NCI-H69 (cell line): ENCODE measurements at regions not wholly inside any gene's neighbourhood (a gene's known extent, or its start where the extent isn't known, plus 50 kb on each side); places are given as distances from the start of the nearest gene placed in this dataset.

Experiments
- DNase-seq: peaks from one replicate; lab custom pipeline; 2025; lab: John Stamatoyannopoulos, UW

DNA sequence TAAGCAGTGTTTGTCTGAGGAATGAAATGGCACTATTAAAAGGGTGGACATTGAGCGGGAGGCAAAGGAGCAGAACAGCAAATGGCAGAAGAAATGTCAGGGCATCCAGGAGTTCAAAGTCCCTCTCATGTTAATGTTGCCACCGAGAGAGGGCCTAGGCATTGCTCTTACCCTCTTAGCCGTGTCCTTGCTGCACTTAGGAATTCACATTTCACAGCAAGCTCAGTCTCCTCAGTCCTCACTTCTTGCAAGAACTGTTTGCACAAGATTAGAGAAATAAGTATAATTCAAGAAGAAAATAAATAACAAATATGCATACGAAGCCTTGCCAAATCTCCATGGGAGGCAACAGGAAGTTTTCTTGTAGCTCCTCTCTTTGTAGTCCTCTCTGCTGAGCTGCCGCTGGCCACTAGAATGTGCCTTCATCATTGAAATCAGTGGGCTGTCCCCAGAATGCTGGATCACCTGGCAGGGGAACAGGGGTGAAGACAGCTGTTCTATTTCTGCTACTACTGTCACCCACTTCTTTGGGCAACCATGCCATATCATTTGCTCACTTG lies 205.8 kb downstream of the ZNF326 start:
- DNase-seq = peak; percentile 22

DNA sequence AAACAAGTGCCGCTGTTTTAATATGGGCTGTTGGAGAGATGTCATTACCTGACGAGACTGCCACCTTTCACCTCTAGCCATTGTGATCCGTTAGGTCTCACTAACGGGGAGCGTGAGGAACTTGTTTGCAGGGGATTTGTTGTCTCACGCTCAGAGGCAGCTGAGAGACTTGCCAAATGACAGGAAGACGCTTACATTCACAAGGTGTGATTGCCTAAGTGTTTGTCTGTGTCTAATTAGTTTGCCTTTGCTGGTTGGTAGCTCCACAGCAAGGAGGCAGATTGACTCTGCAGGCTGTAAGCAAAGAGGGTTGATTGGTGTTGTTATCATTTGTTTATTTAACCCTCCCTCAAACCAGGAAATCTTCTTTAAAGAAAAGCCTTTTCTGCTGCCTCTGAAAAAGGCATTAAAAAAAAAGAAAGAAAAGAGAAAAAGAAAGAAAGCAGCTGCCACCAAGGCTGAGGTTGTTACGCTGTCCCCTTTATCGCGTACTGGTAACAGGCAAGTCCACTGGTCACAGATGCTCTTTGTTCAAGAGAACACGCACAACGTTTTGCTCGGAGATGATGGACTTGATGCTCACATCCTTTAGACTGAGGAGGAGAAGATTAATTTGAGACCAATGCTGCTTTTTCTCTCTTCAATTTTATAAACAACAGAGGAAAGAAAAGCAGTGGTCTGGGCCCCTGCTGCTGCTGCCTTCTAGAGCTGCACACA lies 203.9 kb downstream of the ZNF326 start:
- DNase-seq = peak; percentile 96

DNA sequence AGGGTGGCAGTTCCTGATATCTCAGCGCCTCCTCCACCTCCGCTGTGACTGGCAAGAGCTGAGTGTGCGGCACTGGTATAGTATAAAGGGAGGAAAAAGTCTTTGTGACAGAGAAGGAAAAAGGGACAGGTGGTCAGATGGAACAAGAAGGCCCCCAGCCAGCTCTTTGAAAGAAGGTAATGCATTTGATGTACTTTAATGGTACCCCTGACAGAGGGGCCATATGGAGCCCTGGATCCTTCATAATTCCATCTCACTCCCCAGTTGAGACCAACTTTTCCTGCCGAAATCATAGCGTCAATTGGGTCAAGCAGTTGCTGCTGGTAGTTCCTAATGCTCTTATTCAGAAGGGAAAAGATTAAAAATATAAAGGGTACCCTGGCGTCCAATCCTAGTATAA lies 198.2 kb downstream of the ZNF326 start:
- DNase-seq = peak; percentile 87

DNA sequence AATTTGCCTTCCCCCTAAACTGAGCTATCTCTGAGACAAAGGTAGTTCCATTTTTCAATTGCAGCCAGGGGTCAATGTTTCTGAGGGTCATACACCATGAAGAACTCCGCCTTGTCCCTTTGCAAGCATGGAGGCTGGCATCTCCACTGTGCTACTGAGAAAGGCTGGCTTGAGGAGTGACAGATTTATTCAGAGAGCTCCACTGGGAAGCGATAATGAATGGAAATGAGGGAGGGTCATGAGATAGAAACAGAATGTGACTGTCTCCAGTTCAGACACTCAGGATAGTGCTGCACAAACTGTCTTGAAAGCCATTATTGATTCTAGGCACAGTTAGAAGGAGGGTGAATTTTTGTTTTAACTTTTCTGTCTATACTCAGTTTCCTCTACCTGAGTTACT lies 197.5 kb downstream of the ZNF326 start:
- DNase-seq = peak; percentile 55

DNA sequence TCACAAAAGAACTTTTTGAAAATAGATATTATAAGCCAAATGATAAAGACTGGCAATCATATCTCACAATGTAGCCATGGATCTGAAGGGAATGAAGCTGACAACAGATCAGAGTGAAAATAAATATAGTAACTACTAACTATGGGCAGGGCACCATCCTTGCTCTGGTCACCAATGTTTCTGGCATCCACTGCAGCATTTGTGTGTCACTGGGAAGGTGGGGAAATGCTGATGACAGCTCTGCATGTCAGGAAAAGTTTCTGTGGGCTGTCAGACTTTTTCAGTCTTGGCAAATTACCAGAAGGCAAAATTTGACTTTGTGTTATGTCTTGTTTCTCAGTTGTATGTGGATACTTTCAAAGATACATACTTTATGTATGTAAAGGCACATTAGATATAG lies 195.6 kb downstream of the ZNF326 start:
- no peak for DNase-seq

DNA sequence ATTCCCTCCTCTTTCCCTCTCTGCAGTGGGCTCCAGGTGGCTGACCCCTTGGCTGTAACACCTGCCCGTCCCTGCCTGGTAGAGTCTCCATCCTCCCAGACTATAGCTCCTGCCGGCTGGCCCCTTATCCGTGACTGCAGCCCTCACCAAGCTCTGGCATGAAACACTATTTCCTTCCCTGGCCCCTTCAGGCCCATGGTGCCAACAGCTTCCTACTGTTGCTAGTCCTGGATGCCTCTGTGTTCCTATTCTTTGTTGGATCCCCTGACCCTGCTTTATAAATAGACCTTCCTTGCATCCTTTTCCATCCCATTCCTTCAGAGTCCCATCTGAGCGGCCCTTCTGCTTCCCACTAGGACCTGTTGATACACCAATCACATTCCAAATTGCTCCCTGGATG lies 195.0 kb downstream of the ZNF326 start:
- no peak for DNase-seq

DNA sequence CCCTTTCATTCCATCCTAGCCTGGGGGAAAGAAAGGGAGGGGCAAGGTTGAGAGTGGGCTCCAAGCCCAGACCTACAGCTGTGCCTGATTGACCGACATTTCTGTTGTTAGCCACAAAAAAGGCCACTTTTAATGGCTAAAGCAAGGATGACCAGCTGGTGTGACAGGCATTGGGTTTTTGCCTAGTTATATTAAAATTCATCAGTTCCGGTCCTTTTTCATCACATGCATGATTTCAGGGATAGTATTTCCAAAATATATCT lies 192.3 kb downstream of the ZNF326 start:
- DNase-seq = no peak

DNA sequence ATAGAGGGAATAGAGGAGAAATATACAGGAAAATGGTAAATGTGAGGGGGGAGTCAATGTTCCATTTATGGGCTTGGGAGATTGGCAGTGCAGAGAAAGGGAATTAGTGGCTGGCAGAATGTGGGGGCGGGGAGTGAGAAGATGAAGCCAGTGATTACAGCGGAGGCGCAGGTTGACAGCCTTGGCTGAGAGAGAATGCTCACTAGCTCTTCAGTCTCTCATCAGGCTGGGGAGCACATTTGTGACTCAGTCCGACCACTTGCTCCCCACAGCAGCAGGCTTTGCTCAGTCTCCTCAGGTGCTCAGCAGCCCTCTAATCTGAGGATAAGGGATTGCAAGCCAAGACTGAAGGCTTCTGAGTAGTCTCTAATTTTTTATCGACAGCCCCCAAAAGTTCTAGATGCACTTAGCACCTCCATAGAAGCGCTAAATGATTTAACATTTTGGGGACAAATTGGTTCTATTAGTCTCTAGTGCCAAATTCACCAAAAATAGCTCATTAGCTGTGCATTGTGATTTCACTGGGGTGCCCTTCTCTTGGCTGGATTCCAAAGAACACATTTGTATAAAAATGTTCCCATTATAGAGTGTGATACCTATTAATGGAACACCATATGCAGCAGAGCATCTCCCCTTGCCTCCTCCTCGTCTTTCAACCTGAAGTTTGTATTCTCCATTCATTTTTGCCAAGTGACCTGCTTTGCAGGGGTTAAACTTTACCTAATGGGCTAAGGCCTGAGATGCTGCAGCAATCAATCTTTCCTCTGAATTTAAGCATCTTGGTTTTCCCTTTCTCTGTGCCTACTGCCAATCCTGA lies 191.8 kb downstream of the ZNF326 start:
- DNase-seq = peak; percentile 92

DNA sequence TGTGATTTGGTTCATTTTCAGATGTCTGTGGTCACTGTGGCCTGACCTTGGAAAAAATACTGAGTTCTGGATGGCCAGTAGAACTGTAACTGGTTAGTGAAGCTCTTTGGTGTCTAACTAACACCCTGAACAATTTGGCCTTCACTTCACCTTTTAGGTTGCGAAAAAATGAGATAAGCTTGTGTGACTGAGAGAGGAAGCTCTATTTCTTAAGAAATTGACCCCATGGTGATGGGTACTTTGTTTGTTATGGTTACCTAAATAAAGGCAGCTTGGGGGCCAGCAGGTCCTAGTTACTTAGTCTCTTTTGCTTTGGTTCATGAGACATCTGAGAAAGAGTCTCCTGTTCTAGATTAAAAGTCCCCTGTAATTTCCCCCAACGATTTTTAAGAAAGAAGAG lies 181.6 kb downstream of the ZNF326 start:
- DNase-seq = no peak

DNA sequence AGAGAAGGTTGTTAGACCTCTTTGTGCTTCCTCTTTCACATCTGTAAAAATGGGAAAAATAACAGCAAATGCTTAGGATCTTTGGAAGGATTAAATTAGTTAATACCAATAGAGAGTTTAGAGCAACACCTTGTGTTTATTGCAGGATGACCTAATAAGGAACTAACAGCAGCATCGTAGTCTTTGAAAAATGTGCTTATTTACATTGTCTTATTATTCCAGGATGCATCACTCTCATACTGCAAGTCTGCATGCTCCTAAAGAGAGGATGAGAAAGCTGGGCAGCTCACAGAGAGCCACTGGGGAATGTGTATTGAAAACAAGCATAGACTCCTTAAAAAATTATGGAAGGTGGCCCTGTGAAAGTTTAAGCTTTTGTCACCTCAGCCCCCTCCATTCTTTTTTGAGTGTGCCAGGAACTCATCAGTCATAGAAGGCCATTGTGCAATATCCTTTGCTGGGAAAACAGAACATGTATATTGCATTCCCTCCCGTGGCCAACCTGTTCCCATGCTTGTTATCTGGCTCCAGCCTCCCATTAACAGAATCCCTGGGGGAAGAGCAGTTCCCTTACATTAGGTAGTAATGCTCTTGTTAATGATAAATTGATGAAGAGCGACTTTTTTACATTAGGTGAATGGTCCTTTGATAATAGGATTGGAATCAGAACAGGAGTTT lies 180.7 kb downstream of the ZNF326 start:
- DNase-seq = peak; percentile 34

DNA sequence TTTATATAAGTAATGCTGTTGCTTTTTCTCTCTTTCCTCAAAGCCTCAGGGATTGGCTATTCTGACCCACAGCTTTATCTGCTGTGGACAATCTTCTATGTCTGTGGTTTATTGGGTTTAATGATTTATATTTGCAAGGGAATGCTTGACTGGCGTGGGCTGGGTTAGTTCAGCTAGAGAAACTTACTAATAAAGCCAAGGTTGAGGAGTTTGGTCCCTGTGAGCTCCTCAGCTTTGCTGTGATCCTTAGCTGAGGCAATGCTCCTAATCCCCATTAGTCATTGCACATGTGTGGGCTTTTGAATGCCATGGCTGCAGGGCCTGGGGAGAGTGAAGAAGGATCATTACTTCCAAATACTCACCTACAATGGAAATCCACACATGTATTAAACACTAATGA lies 179.3 kb downstream of the ZNF326 start:
- no peak for DNase-seq

DNA sequence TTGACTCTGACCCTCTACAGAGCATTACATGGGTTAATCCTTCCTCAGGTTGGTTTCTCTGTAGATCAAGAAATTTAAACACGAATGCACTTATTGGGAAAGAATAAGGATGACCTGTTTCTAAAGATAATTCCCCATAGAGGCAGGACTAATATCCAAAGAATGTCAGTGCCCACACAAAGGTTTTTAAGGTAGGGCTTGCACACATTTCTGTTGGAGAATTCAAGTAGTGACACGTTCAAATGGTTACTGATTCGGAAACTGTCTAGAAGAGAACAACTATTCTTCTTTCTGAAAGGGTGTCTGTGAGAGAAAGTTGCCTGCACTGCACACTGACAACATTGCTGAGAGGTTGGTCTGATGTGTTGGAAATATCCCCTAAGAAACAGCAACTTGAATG lies 167.3 kb downstream of the ZNF326 start:
- DNase-seq = no peak

DNA sequence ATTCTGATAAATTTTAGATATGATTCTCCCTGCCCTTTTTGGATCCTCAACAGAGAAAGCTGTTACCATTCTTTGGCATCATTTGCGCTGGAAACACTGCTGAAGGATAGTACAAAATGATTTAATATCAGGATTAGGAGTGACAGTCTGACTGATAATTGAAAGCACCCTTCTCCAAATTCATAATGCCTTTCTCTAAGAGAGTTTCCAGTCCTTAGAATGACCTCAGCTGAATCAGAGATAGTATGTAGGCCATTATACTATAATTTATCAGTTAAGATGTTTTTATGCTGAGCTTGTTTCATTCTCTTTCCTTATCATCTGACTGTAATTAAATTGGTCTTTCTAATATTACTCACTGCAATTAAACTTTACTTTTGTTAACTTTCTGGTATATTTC lies 166.7 kb downstream of the ZNF326 start:
- no peak for DNase-seq

DNA sequence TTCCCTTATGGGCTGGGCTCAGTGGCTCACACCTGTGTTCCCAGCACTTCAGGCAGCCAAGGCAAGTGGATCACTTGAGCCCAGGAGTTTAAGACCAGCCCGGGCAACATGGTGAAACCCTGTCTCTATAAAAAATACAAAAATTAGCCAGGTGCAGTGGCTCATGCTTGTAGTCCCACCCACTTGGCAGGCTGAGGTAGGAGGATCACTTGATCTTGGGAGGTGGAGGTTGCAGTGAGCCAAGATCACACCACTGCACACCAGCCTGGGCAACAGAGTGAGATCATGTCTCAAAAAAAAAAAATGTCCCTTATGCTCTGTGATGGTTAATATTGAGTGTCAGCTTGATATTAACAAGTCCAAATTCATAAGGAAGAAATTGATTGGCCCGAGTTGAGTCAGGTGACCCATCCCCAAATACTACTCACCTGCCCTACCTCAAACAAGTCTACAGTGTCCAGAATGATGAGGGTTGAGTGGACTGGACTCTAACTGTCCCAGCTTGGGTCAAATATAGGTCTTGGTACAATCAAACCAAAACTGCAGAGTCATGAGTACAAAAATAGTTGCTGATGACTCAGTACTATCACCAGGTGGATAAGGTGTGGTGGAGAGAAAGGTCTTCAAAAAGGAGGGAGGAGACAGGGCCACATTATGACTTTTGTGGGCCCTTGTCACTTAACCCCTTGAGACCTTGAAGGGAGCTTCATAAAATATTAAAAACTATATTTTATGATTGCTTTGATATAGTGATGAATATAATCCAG lies 161.0 kb downstream of the ZNF326 start:
- no peak for DNase-seq

DNA sequence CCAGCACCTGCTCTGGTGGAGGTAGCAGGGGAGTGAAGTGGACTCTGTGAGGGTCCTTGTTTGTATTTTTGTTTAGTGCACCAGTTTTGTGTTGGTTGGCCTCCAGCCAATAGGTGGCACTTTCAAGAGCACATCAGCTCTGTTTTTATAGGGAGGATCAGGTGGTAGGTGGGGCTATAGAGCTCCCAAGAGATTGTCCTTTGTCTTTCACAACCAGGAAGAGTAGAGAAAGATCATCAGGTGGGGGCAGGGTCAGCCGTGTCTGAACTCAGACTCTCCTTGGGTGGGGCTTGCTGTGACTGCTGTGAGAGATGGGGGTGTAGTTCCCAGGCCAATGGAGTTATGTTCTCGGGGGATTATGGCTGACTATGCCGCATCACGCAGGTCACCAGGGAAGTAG lies 159.8 kb downstream of the ZNF326 start:
- DNase-seq = peak; percentile 16

DNA sequence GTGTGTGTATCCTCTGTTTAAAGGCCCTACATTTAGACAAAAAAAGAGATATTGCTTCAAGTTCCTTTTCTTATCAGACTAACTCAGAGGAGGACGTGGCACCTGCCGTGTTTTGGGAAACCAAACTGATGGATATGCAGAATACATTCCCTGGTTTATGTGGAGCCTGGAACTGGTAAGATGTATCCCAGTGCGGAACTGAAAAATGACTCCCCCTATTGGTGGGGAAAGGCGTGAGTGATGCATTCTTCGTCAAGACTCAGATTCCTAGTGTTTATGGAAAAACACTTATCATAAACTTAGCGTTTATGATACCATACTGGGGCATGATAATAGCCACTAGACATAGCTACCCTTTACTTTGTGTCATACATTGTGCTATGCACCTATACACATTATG lies 154.2 kb downstream of the ZNF326 start:
- DNase-seq = no peak

DNA sequence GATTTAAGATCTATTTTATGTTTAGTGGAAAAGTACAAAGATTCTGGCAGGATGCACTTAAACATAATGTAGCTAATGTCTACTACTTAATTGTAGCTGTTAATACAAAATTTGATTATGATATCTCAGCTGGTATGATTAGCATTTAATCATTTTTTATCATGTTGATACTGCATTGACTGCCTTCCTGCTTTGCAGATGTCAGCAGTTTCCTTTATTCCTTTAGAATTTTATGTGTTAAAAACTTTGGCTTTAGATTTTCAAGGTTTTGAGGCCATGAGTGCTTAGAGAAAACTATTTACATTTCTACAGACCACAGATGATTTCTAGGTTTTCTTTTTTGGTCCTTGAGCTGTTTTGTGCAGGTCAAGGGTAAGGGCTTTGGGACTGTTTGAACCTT lies 152.2 kb downstream of the ZNF326 start:
- DNase-seq = no peak

DNA sequence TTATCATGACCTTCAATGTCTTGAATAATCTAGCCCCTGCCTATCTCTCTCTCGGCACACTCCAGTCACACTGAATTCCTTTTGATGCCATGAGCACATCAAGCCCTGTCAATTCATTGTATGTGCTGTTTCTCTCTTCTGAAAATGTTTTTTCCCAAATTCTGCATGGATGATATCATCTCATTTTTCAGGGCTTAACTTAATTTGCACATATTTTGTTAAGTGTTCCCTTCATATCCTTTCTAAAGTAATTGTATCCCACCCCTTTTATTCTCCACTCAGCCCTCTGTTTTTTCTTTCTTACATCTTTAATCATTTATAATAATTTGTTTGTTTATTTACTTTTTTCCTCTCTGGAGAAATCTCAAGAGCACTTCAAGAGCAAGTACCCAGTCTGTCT lies 149.9 kb downstream of the ZNF326 start:
- no peak for DNase-seq

DNA sequence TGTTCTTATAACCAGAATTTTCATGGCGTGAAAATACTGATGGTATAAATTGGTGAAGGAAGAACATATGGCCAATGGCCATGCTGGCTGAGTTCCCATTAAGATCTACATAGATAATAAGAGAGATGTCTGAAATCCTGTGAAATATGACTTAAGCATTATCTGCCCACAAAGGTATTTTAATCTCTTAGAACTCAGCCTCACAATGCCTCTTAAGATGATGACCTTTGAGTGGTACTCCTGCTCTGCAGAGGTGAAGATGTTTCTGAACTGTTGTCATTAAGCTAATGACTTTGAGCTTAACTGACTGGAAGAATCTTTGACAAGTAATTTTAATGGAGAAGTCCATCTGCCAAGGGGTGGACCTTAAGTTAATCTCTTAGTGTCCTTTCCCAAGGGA lies 148.7 kb downstream of the ZNF326 start:
- peak; percentile 64 for DNase-seq

DNA sequence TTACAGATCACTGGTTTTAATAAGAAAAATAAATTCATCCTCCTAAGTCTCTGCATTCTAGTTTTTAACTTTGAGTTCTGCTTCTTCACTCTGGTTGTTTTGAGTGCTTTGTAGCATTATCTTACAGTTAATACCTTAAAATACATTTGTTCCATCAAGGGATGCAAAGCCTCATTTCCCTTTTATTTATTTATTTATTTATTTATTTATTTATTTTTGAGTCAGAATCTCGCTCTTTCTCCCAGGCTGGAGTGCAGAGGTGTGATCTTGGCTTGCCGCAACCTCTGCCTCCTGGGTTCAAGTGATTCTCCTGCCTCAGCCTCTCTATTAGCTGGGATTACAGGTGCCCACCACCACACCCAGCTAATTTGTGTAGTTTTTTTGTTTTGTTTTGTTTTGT lies 147.8 kb downstream of the ZNF326 start:
- DNase-seq = no peak

DNA sequence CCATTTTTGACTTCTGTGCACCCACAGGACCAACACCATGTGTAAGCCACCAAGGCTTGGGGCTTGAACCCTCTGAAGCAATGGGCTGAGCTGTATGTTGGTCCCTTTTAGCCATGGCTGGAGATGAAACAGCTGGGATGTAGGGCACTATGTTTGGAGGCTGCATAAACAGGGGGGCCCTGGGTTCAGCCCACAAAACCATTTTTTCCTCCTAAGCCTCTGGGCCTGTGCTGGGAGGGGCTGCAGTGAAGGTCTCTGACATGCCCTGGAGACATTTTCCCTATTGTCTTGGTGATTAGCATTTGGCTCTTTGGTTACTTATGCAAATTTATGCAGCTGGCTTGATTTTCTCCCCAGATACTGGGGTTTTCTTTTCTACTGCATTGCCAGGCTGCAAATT lies 144.9 kb downstream of the ZNF326 start:
- no peak for DNase-seq

DNA sequence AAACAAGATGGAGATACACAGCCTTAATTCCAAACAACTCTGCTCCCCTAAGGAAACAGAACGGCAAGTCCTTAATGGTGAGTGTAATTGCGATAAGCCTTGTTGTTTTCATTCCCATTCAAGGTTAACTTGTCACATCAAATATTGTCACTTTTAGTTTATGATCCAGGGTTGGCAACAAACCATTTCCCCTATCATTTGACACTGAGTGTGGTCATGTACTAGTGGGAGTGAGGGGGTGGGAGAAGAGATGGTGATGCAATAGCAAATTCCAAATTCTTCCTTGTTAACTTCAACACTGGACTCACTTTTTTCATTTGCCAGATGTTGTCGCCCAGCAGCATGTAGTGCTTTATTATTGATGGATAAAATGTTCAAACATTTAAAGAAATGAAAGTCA lies 140.4 kb downstream of the ZNF326 start:
- DNase-seq = peak; percentile 52
